HL-60 (cell line): ENCODE measurements at regions not wholly inside any gene's neighbourhood (a gene's known extent, or its start where the extent isn't known, plus 50 kb on each side); places are given as distances from the start of the nearest gene placed in this dataset.
A peak's percentile ranks its signal among the peaks of the same experiment; 100 is the strongest.

Experiments used
- CTCF ChIP-seq: IDR thresholded peaks from one replicate; pipeline ENCODE4 v1.5.1; 2011; ENCODE audit warnings: low read length, control low read depth, inconsistent platforms; ENCODE audit not compliant: insufficient read depth
- REST ChIP-seq: IDR thresholded peaks from 2 replicates; pipeline ENCODE4 v1.6.1; 2012; ENCODE audit warnings: low read depth; ENCODE audit not compliant: insufficient replicate concordance

- TF ChIP-seq CTCF (peak; percentile 95), REST (no peak)
Observed at GRCh38 chr22:23385678-23386631, 194.1 kb downstream of the IGLL1 start.
